SIG-M5 treated with dmso at 0.1 percent for 504 hours (cell line): ENCODE measurements at regions not wholly inside any gene's neighbourhood (a gene's known extent, or its start where the extent isn't known, plus 50 kb on each side); places are given as distances from the start of the nearest gene placed in this dataset.
A peak's percentile ranks its signal among the peaks of the same experiment; 100 is the strongest.
"Not testable (repeated sequence)": the region's sequence is repeated elsewhere in the genome, so short reads cannot be mapped to it uniquely, and the experiment has no call there.

Source experiments
- DNase-seq: peaks from one replicate; lab custom pipeline; 2025; ENCODE audit not compliant: unreplicated experiment; lab: John Stamatoyannopoulos, UW

DNA sequence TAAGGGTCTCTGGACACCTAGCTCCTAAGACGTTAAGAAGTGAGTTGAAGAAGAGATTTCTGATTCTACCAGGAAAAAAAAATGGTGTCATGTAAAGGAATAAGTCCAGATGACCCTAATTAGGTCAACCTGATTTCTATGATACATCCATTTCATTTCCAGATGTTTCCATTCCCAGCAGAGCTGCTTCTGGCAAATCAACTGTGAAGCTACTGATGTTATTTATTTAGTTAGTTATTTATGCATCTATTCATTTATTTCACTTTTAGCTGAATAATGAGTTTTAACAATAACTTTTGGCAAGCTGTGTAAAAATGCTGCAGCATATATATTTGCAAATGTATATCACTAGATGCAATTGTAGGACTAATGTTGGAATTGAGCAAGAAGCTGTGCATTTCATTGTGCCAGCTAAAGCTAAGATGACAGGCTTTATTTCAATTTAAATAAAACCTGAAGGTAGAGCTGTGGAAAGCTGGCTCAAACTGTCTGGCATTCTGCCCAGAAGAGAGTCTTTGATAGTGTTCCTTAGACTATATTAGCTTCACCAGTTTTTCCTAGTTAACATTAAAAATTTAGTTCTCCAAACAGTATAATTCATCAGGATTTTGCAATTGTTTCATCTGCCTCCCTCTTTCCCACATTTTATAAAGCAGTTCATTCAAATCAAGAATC lies 1164.4 kb upstream of the ADGRL4 start:
- no peak for DNase-seq

DNA sequence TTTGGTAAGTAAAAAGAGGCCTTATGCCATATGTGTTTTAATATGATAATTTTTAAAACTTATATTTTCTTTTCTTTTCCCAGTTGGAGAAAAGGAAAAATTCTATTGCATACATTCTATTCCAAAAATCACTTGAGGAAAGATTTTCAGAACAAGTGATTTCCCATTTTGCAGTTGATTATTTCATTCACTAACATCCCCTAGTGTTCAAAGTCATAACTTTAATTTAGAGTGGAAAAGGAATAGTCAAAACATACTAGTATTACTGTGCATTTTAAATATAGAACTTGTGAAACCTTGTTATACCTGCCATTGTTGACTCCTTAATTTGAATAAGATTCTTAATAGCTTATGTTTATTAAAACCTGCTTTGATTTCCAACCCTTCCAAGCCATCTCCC lies 1157.6 kb upstream of the ADGRL4 start:
- DNase-seq, result no peak

DNA sequence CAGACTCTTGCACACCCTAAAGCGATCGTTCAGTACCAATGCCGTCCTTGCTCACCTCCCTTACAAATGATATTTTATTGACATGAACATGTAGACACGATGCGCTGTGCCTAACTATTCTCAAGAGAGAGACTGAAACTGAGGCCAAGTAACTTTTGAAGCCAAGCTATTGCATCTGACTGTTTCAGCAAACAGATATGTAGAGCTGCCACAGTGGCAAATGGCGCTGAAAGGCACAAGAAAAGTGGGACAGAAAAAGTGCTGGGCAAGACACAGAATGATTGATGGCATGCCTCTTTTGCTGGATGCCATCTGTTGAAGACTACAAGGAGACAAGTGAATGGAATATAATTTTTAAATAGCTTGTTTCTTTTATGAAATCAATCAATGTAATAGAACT lies 1157.2 kb upstream of the ADGRL4 start:
- no peak for DNase-seq

DNA sequence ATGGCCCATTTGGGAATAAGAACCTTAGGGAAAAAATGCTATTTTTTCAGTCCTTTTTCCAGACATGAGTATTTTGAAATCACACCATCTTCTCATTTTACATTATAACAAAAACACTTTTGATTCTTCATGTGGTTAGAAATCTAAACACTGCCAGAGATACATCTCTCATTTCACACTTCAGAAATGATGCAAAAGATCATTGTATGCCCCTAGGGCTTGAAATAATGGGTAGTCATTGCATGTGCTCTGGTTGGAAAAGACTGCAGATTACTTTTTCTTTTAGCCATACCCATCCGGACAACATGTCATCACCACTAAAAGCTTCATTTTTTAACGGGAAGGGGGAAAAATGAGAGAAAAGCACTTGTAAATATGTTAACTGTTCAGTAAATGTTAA lies 1152.2 kb upstream of the ADGRL4 start:
- no peak for DNase-seq

DNA sequence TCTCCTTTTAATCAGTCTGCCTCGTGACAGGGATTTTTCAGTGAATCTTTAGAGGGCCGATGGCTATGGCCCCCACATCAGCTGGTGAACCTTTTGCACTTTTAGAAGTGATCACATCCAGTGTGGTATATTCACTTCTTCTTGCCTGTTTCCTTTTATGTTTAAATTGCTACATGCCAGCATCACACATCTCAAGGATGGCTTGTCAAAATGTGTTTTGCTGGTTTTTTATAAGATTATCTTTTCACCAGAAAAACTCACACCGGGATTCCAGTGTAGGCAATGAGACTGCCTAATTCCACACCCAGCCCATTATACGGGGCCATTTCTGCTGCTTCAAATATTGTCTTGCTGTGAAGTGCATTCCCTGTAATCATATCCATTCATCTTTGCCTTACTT lies 1151.7 kb upstream of the ADGRL4 start:
- DNase-seq, result no peak

DNA sequence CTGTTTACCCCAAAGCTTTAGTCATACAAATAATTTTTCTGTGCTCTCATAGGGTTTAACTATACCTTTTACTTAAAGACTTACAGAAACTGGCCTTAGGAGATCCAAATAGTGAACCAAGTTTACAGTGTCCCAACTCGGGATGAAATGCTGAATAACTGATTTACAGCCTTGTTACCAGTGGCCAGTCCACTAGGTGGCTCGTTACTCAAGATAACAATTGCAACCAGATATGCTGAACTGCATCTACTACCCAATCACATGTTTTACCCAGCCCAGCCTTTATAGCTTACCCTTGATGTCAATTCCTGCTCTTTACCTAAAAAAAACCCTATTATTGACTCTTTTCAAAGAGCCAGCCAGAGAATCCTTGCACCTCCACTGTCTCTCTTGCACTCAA lies 1148.8 kb upstream of the ADGRL4 start:
- DNase-seq, result no peak

DNA sequence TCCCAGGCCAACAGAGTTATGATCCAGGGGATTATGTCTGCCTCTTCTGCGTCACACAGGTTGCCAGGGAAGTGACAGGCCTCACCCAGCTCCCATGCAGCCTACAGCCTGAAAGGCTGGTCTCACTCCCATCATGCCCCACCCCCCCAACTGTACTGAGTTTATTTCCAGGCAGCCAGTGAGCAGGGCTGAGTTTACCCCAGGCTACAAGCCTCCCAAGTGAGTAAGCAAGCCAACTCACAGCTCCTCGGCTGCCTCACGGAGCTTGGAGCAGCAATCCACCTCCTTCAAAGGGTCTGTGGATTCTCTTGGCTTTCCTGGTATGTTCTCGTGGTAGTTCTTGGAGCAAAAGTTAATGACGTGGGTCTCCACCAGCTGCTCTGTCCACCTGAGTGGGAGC lies 1147.6 kb upstream of the ADGRL4 start:
- DNase-seq, result no peak

DNA sequence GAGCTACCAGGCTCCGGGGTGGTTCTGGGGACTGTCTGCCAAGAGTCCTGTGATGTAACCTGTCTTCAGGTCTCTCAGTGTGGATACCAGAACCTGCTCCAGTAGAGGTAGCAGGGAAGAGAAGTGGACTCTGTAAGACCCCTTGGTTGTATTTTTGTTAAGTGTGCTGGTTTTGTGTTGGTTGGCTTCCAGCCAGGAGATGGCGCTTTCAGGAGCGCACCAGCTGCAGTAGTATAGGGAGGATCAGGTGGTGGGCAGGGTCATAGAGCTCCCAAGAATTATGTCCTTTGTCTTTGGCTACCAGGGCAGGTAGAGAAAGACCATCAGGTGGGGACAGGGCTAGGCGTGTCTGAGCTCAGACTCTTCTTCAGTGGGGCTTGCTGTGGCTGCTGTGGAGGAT lies 1147.2 kb upstream of the ADGRL4 start:
- DNase-seq, result no peak

DNA sequence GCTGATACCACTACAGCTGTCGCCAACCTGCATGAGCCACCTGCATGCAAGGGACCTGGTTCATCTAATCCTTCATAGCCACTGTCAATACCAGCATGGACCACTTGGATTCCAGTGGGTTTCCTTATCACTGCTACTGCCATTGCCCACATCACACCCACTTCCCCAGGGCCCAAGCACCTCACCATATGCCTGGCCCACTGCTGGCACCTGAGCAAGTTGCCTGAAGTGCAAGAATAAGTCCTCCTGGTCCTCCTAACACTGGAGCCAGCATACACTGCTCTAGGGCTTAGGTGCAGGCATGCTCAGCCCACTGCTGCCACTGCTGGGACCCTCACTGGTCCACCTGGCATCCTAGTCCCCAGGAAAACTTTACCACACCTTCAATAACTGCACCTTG lies 1136.8 kb upstream of the ADGRL4 start:
- DNase-seq, result no peak

DNA sequence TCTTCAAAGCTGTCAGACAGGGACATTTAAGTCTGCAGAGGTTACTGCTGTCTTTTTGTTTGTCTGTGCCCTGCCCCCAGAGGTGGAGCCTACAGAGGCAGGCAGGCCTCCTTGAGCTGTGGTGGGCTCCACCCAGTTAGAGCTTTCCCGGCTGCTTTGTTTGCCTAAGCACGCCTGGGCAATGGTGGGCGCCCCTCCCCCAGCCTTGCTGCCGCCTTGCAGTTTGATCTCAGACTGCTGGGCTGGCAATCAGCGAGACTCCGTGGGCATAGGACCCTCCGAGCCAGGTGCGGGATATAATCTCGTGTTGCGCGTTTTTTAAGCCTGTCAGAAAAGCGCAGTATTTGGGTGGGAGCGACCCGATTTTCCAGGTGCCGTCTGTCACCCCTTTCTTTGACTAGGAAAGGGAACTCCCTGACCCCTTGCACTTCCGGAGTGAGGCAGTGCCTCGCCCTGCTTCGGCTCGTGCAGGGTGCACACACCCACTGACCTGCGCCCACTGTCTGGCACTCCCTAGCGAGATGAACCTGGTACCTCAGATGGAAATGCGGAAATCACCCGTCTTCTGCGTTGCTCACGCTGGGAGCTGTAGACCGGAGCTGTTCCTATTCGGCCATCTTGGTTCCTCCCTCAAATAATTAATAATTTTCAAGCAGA lies 1131.5 kb upstream of the ADGRL4 start:
- not testable (repeated sequence) for DNase-seq

DNA sequence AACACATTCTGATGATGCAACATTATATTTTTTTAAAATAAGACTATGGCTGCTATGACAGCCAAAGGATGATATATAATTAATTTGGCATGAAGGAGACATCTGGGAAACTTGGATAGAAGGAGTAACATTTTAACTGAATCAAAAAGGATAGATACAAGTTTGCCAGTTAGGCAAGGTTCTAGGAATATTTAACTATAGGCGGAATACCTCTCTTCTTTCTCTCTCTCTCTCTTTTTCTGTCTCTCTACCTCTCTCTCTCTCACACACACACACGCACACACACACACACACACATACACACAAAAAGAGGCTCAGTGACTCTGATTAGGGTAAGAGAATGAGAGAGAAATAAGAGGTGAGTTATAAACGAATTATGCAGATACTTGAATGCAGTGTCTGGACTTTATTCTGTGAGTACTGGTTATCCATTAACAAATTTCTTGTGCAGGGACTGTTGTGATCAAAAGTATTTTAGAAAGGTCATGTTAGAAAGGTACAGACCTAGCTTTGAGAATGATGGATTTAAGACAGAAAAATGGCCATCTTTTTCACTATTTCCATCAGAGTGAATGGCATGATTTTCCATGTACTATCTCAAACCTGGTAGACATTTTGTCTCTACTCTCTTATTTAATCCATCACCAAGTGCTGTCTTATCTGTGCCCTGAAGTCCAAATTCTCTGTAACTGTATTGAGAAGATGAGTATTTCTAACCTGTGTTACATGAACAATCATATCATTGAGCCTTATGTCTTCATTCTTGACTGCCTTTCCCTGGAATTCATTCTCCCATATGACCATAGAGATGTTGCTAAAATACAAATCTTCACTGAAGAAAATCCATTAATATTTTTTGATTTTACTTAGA lies 1106.9 kb upstream of the ADGRL4 start:
- no peak for DNase-seq

DNA sequence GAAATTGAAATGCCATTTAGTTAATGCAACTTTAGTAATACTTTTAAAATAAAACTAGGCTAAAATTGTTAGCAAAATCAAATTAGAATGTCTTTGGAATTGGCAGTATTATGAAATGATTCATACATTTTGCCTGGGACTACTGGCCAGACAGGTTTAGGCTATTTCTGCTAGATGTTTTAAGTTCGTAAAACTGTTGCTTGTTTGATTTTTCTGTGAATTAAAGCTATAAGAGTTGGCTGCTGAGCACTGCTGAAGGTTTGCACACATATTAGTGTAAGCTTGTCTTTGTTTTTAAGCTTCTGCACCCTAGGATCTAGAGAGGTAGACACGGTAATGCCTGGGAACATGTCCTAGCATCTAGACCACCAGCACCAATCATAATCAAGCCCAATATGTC lies 1094.6 kb upstream of the ADGRL4 start:
- no peak for DNase-seq

DNA sequence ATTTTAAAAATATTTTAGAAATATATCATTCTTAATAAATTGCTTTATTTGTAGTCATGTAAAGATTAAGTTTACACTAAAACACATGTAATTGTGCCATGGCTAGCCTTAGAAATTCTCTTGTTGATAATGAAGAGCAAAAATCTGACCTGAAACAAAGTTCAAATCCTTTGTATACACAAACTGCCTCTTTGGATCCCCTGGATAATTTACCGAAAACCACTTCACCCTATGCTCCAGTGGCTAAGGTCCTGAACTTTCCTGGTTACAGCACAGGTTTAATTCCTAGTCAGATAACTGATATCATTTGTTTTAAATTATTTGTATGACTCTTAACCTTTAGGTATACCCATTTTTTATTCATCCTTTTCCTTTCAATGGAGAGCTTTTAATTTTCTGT lies 1093.2 kb upstream of the ADGRL4 start:
- DNase-seq, result no peak

DNA sequence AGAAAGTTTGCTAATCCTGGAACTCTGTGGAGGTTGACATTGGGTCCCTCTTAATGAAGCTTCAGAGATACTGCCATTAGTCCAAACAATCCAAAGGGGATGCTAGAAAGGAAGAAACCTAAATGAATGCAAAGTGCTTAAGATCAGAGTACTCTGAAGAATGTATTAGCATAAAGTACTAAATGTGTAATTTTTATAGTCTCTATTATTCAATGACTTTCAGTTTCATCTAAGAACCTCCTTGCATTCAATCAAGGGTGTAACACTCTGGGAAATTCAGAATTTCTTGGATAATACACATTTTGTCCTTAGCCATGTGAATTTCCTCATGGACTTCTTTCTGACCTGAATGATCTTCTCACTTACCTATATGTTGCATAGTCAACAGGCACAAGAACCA lies 1078.5 kb upstream of the ADGRL4 start:
- DNase-seq, result no peak

DNA sequence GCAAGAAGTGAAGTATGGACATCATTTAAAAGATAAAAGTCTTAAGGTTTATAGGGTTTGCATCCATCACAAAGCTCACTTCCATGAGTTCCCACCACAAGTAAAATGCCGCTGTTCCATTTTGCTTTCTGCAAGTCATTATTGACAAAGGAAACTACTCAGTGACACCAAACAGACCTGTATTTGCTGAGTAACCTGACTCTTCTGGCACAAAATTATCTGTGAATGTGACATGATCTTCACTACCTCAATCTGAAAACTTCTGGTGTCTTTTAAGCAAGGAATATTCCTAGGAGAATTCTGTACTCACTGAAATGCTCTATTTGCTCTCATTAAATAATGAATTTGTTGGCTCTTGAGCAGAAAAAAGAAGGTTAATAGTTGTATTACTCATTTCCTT lies 1077.4 kb upstream of the ADGRL4 start:
- peak; percentile 14 for DNase-seq

DNA sequence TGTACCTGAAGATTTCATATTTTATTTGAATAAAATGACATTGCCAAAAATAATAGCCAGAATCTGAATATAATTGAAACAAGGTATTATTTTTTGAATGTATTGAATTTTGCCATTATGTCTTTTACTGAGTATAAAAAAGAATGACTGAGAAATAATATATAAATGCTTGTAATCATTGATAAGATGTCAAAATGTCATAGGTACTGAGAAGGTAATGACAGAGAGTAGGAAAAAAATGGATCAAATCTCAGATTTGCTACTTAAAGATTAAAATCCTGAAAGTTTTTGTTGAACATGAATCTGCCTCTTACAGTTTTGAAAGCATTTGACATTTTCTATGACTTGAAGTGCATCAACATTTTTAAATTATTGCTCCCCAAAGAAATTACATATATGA lies 1069.9 kb upstream of the ADGRL4 start:
- no peak for DNase-seq

DNA sequence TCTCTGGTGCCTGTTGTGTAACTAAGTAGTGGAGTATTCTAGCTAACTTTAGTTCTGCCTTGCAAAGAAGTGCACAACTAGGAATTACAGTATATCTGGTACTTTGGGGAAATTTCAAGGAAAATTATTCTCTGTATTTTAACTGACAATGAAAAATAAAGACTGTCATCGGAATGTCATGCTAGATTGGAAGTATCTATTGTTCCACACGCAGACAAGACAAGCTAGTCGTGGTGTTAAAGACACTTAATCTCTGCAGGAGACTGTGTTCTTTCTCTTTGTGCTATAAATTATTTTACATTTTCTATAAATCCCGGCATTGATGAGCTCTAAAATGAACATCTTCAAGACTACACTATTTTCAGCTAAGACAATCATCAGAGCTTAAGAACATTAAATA lies 1068.8 kb upstream of the ADGRL4 start:
- no peak for DNase-seq

DNA sequence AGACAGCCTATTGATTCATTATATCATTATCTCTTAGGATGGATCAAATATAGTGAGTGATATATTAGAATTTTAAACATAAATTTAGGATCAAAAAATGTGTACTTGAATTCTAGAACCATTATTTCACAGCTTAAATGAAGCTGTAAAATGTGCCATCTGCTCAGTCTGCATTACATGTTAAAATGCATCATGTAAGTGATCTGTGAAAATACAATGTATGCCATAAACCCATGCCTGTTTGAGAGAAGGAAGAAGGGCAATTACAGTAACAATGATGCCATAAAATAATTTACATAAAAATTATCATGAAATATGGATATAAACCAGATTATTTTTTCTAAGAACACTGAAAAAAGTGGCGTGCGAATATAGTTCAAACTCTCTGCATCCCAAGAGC lies 1066.0 kb upstream of the ADGRL4 start:
- no peak for DNase-seq

DNA sequence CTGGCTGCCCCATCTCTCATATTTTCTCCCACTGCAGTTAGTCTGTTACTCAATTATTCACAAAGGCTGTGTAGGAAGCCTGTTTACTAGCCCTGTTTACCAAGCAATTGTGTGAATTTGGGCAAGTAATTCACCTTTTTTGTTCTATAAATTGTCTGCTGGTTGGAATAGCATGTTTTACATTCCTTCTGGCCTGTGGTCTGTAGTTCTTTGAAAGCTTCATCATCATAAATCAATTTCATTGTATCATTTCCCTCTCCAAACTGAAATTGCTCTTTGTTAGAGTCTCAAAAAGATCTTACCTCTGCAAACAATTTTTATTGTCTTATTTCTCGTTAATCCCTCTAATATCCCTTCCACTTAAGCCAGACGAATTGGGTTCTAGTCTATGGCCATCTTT lies 1059.5 kb upstream of the ADGRL4 start:
- DNase-seq, result no peak

DNA sequence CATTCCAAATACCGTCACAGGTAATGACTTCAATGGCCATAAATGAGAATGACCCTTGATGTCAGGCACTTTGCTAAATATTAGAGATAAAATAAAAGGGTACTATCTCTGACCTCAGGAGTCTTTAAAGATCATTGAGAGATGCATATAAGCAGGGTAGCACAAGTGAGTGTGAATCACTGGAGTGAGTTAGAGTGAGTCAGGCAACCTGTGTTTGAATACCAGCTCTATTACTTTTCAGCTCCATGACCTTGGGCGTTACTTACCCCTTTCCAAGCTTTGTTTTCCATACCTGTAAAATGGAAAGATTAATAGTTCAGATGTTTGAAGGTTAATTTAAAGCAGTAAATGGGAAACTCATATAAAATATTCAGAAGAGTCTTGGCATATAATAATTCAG lies 1058.0 kb upstream of the ADGRL4 start:
- DNase-seq, result no peak

DNA sequence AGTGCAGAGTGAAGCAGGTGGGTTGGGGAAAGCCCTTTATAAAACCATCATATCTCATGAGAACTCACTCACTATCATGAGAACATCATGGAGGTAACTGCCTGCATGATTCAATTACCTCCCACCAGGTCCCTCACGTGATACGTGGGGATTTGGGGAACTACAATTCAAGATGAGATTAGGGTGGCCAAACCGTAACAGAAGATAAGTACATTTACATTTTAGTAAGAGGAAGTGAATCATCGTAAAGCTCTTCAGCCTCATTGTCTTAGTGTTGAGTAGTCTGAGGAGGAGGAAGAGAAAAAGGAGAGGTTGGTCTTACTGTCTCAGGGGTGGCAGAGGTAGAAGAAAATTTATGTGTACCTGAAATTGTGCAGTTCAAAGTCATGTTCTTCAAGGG lies 1053.4 kb upstream of the ADGRL4 start:
- DNase-seq, result no peak

DNA sequence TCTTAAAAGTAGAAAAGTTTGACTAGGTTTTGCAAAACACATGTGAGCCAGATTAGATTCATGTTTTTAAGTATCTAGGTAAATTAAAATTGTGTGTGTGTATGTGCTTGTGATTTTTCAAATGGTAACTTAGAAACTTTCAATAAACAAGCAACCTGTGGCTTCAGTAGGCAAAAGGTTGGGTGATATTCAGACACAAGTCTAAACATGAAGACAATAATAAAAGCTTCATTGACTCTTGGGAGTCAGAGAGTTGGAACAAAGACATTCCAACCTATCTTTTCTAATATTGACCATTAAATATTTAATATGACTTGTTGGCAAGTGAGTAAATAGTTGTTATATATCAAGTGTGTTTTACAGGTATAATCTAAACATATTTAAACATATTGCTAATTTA lies 1049.6 kb upstream of the ADGRL4 start:
- no peak for DNase-seq
